ENCODE measurements at regions not wholly inside any gene's neighbourhood (a gene's known extent, or its start where the extent isn't known, plus 50 kb on each side); places are given as distances from the start of the nearest gene placed in this dataset.
"Not testable (repeated sequence)": the region's sequence is repeated elsewhere in the genome, so short reads cannot be mapped to it uniquely, and the experiment has no call there.

- intact Hi-C loops (cut with micrococcal nuclease): no loop called here
Measured at GRCh38 chr12:131561891-131562684, 148.8 kb upstream of the SFSWAP start.

DNA sequence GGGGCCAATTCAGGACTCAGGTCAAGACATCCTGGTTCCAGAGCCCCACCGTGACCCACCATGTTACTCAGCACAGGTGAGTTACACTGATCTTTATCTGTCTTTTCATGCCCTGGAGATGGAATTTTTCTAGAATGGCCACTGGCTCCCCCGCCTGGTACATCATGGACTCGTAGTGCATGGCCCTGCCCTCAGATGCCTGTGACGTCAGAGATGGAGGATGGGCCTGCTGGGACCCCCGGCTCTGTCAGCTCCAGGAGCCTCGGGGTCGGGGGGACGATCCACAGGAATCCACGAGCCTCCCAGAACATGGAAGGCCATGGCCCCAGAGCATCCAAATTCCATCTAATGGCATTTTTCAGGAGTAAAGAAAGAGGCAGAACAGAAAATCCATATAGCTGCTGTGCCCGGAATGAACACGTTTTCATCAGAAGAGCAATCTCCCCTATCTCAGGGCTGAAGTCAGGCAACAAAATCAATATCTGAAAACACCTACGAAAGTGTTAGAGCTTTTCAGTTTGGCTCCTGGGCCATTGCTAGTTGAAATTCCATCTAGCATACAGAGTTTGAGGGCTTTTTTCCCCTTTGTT lies 146.7 kb upstream of the SFSWAP start:
- intact Hi-C loops (cut with micrococcal nuclease): not testable (repeated sequence)

- intact Hi-C loops (cut with micrococcal nuclease): no loop called here
Measured at GRCh38 chr12:131564845-131565244, 146.0 kb upstream of the SFSWAP start.

GRCh38 chr12:131565267-131566015 lies 145.4 kb upstream of the SFSWAP start:
- intact Hi-C loops (cut with micrococcal nuclease): no loop called here

DNA sequence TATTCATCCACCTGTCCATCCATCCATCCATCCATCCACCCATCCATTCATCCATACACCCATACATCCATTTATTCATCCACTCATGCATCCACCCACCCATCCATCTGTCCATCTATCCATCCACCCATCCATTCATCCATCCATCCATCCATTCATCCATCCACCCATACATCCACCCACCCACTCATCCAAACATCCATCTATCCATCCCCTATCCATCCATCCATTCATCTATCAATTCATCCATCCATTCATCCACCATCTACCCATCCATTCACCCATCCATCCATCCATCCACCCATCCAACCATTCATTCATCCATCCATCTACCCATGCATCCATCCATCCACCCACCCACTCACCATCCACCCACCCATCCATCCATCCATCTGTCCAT lies 142.6 kb upstream of the SFSWAP start:
- intact Hi-C loops (cut with micrococcal nuclease): no loop called here

GRCh38 chr12:131570596-131570995 lies 140.3 kb upstream of the SFSWAP start:
- intact Hi-C loops (cut with micrococcal nuclease): no loop called here

- intact Hi-C loops (cut with micrococcal nuclease): no loop called here
Measured at GRCh38 chr12:131571827-131572226, 139.1 kb upstream of the SFSWAP start.

DNA sequence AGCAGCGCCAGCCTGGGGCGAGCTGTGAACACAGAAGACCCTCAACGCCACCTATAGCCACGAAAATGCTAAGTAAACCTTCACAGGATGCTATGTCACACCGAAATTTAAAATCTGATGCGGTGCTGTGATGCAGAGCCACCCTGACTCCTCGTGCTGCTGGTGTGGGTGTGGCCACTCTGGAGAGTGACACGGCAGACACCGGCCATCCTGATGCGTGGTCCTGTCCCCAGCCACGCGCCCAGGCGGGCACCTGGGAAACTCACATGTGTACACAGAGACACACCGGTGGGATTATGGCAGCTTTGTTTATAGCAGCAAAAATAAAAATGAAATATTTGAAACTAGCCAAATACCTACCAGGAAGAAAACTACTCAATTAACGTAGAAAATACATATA lies 138.3 kb upstream of the SFSWAP start:
- intact Hi-C loops (cut with micrococcal nuclease): no loop called here

GRCh38 chr12:131573631-131574394 lies 137.1 kb upstream of the SFSWAP start:
- intact Hi-C loops (cut with micrococcal nuclease): no loop called here

DNA sequence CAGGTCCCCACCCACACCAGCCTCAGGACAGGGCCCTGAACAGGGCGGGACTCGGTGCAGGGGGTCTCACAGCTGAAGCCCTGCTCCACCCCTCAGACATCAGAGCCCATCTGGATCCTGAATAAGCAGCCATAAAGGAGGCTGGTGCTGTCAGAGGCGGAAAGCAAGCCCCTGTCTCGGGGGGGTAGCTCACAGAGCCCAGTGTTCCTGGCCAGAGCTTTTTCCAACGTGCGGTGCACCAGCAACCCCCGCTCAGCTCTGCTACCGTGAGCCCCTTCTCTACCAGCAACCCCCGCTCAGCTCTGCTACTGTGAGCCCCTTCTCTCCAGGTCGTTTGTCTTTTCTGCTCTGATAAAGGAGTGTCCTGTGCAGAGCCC lies 136.5 kb upstream of the SFSWAP start:
- intact Hi-C loops (cut with micrococcal nuclease): no loop called here

DNA sequence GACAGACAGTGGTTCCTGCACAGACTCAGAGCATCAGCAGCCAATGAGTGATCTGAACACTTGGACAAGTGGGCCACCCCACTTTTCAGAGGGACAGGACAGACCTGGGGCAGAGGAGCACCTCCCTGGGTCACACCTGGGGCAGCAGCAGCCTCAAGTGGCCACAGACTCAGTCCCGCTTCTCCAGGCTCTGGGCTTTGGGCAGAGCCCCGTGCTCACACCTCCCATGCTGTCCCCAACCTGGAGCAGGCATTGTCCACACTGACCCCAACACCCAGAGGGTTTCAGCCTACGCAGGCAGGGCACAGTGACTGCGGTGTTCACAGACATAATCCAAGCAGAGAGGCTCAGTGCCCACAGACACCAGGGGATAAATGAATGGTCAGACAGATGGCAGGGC lies 135.5 kb upstream of the SFSWAP start:
- intact Hi-C loops (cut with micrococcal nuclease): no loop called here

GRCh38 chr12:131576734-131577133 lies 134.2 kb upstream of the SFSWAP start:
- intact Hi-C loops (cut with micrococcal nuclease): not testable (repeated sequence)

GRCh38 chr12:131577766-131578165 lies 133.1 kb upstream of the SFSWAP start:
- intact Hi-C loops (cut with micrococcal nuclease): no loop called here

GRCh38 chr12:131578828-131579470 lies 131.9 kb upstream of the SFSWAP start:
- intact Hi-C loops (cut with micrococcal nuclease): no loop called here

DNA sequence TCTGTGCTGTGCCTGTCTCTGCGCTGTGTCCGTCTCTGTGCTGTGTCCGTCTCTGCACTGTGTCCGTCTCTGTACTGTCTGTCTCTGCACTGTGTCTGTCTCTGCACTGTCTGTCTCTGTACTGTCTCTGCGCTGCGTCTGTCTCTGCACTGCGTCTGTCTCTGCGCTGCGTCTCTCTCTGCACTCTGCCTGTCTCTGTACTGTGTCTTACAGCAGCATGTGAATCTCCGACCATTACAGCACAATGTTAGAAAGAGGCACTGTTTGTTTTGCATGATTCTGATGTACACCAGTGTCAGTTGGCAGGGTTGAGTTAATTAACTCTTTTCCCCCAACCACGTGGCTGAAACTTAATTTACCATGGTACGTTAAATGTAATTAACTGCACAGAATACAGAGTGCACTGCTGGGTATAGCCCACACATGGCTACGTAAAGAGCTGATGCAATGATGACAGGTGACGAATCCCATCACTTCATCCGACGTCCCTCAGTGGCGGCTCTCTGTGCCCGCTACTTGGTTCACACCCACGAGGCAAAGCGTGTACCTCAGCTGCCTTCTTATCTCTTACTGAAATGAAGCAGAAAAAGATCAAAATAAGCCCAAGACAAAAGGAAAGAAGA lies 127.7 kb upstream of the SFSWAP start:
- intact Hi-C loops (cut with micrococcal nuclease): no loop called here

GRCh38 chr12:131586269-131586668 lies 124.6 kb upstream of the SFSWAP start:
- intact Hi-C loops (cut with micrococcal nuclease): no loop called here

DNA sequence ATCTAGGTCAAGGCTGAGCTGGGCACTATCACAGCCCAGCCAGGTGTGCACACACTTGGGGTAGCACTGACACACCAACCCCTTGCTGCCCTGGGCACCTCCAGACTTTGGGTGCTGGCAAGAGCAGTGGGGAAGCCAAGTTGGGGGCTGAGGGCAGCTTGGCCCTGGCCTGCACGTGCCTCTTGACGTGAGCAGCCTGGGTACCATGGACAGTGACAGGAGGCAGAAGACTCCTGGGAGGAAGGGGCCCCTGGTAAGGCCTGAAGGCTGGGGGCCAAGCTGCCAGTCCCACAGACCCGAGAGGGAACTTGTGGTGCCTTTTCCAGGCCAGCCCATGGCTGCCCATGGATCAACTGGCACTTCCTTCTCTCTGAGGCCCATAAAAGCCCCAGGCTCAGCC lies 124.1 kb upstream of the SFSWAP start:
- intact Hi-C loops (cut with micrococcal nuclease): no loop called here

- intact Hi-C loops (cut with micrococcal nuclease): no loop called here
Measured at GRCh38 chr12:131587565-131587964, 123.3 kb upstream of the SFSWAP start.

DNA sequence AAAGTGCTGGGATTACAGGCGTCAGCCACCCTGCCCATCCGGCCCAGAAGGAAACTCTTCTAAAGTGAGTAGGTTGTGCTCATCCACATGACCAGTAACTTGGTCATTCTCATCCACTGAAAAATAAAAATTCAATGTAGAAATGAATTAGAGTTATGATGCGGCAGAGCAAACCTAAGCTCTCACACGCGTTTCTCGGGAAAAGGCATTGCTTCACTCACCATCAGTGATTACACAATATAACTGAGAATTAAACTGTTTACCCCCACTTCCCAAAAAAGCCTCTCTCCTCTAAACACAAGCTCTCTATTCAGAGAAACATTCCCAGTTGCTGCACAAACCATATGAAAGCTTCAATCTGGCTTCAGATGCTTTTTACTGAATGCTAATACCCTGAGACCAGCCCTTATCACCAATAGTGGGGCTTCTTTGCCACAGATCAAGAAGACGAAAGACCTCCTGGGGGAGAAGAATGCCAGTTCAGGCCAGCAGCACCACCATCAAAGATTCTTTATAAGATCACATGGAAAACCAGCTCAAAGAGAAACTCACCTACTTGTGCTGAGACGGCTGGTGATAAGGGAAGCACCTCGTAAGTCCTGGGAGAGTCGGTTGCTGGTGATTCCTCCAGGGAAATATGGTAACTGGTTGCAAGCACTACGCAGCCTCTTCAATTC lies 121.5 kb upstream of the SFSWAP start:
- intact Hi-C loops (cut with micrococcal nuclease): no loop called here

DNA sequence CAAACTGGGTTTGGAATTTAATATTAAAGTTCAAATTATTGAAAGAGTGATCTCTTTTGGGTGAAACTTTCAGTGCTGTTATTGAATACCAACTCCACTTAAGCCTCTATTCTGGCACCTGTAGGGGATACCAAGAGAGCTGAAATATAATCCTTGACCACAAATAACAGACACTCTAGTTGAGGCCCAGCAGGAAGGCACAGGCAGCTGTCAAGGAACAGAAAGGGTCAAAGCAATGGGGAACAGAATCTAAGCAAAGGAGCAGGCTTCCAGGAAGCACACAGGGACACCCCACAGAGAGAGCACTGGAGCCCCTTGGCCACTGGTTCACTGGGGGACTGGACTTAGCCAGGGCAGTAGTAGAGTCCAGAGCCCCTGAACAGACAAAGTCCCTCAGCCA lies 120.9 kb upstream of the SFSWAP start:
- intact Hi-C loops (cut with micrococcal nuclease): no loop called here

Measured in T-helper 1 cell treated with Interleukin-12 subunit alpha and Interleukin-12 subunit beta and Interleukin-4 antibody, amounts not matched to agents 30 ng/mL and 1 ng/mL, for 36 hours (primary cell).